Endothelial cell of umbilical vein (primary cell): ENCODE measurements at regions not wholly inside any gene's neighbourhood (a gene's known extent, or its start where the extent isn't known, plus 50 kb on each side); places are given as distances from the start of the nearest gene placed in this dataset.

Experiments
- BruUV-seq: library from RNA; stranded (reverse); fragments of 400-500 nt; replicated peaks from 2 replicates; lab custom pipeline; 2021; lab: Mats Ljungman, UMichigan
- CTCF ChIA-PET: fragments of 300-600, 350-600 bp; sonication (Branson Sonifier 250); formaldehyde crosslinking; loops from one replicate; lab custom pipeline; 2021; ENCODE audit warnings: antibody characterized with exemption, inconsistent platforms; lab: Charles Lee
- POLR2A ChIA-PET: fragments of 300-600, 350-600 bp; sonication (Branson Sonifier 250); formaldehyde crosslinking; loops from one replicate; lab custom pipeline; 2021; ENCODE audit warnings: antibody characterized with exemption, inconsistent platforms; lab: Charles Lee
- DNase-seq: peaks from one replicate; pipeline ENCODE4 v3.0.0-alpha.2; 2011; ENCODE audit warnings: low read depth, low spot score
- FAIRE-seq: peaks from 2 replicates; lab custom pipeline; 2011; peaks lifted over from hg19 to GRCh38; lab: Jason Lieb, UNC
- H2AFZ ChIP-seq: 2 replicates; pipeline ENCODE4 v1.6.0; 2012; ENCODE audit warnings: low read depth, low read length, control low read depth, inconsistent platforms
- H3K27ac ChIP-seq: 2 replicates; pipeline ENCODE4 v1.5.1; 2011; ENCODE audit warnings: low read depth, mild to moderate bottlenecking, control low read depth, low read length, moderate library complexity; ENCODE audit not compliant: insufficient read depth
- H3K27me3 ChIP-seq, 2 experiments: 2 replicates each; pipeline versions ENCODE4 v1.6.0 to v1.6.1; 2011; ENCODE audit warnings: low read length in 2 of 2, mixed read lengths in 1 of 2; ENCODE audit not compliant: control insufficient read depth in 2 of 2, insufficient read depth in 2 of 2
- H3K36me3 ChIP-seq, 2 experiments: 2 replicates in 1 of 2; 3 replicates in 1 of 2; pipeline ENCODE4 v1.5.1; 2011; ENCODE audit warnings: low read length in 2 of 2, mild to moderate bottlenecking in 1 of 2, moderate library complexity in 1 of 2; ENCODE audit not compliant: control insufficient read depth in 2 of 2, insufficient read depth in 2 of 2; ENCODE audit errors: extremely low read depth in 1 of 2
- H3K4me1 ChIP-seq: 3 replicates; pipeline ENCODE4 v1.5.1; 2011; ENCODE audit warnings: mild to moderate bottlenecking, low read length; ENCODE audit not compliant: control insufficient read depth, insufficient read depth; ENCODE audit errors: extremely low read depth
- H3K4me2 ChIP-seq: 2 replicates; pipeline ENCODE4 v1.6.1; 2011; ENCODE audit warnings: low read length, control low read depth, mixed read lengths; ENCODE audit not compliant: insufficient read depth
- H3K4me3 ChIP-seq, 3 experiments: fragments of 200-600 bp in 1 of 3; sonication (generic), shearing (Covaris generic) in 1 of 3; replicated peaks in 1 of 3; 2 replicates each; pipeline ENCODE4 v1.5.1; 2011 to 2016; ENCODE audit warnings: control low read depth in 3 of 3, low read length in 3 of 3, mild to moderate bottlenecking in 2 of 3, inconsistent platforms in 1 of 3, low read depth in 1 of 3, moderate library complexity in 1 of 3; ENCODE audit not compliant: insufficient read depth in 1 of 3
- H3K79me2 ChIP-seq: 2 replicates; pipeline ENCODE4 v1.6.0; 2012; ENCODE audit warnings: low read length, inconsistent platforms; ENCODE audit not compliant: control insufficient read depth, insufficient read depth
- H3K9ac ChIP-seq: replicated peaks from 2 replicates; pipeline ENCODE3; 2011; ENCODE audit warnings: low read length, control low read depth; ENCODE audit not compliant: insufficient read depth; ENCODE audit errors: extremely low read depth
- H3K9me1 ChIP-seq: replicated peaks from 3 replicates; pipeline ENCODE4 v1.6.0; 2011; ENCODE audit warnings: mild to moderate bottlenecking, low read length; ENCODE audit not compliant: control insufficient read depth, insufficient read depth; ENCODE audit errors: extremely low read depth
- H3K9me3 ChIP-seq: replicated peaks from 2 replicates; pipeline ENCODE4 v1.5.1; 2012; ENCODE audit warnings: low read length, inconsistent platforms; ENCODE audit not compliant: control insufficient read depth, insufficient read depth
- H4K20me1 ChIP-seq: replicated peaks from 2 replicates; pipeline ENCODE3; 2011; ENCODE audit warnings: mild to moderate bottlenecking, low read length; ENCODE audit not compliant: control insufficient read depth, insufficient read depth; ENCODE audit errors: extremely low read depth
- EZH2 ChIP-seq: IDR thresholded peaks from 2 replicates; pipeline ENCODE4 v1.6.1; 2012; ENCODE audit warnings: borderline replicate concordance, low read depth, mild to moderate bottlenecking, moderate library complexity, low read length, inconsistent platforms; ENCODE audit not compliant: severe bottlenecking
- FOS ChIP-seq: IDR thresholded peaks from 2 replicates; pipeline ENCODE4 v1.6.1; 2011; ENCODE audit warnings: mild to moderate bottlenecking, low read length, moderate library complexity, borderline replicate concordance; ENCODE audit not compliant: insufficient read depth
- GATA2 ChIP-seq: IDR thresholded peaks from 2 replicates; pipeline ENCODE4 v1.7.0; 2011; ENCODE audit warnings: low read depth, mild to moderate bottlenecking, moderate library complexity, mixed read lengths, low read length; ENCODE audit not compliant: insufficient read length, insufficient read depth
- JUN ChIP-seq: IDR thresholded peaks from 2 replicates; pipeline ENCODE4 v1.6.1; 2011; ENCODE audit warnings: borderline replicate concordance, low read depth; ENCODE audit not compliant: insufficient read length, insufficient read depth
- MAX ChIP-seq: IDR thresholded peaks from 2 replicates; pipeline ENCODE4 v1.6.1; 2011; ENCODE audit not compliant: insufficient read depth, insufficient read length
- MYC ChIP-seq: IDR thresholded peaks from one replicate; pipeline ENCODE4 v1.6.1; 2011; ENCODE audit warnings: mild to moderate bottlenecking, low read depth, low read length
- POLR2A ChIP-seq: IDR thresholded peaks from 2 replicates; pipeline ENCODE4 v1.6.1; 2012; ENCODE audit warnings: low read depth, mild to moderate bottlenecking, control low read depth, low read length
- POLR2AphosphoS5 ChIP-seq: IDR thresholded peaks from 2 replicates; pipeline ENCODE4 v1.6.1; 2012; ENCODE audit warnings: low read depth, mild to moderate bottlenecking, control low read depth, low read length, moderate library complexity; ENCODE audit not compliant: insufficient read depth
- dilution Hi-C: fragments of 300-500 bp; cut with MboI; formaldehyde crosslinking; loops from one replicate; pipeline ENCODE4 v1.15.0; 2019; ENCODE audit warnings: low sequenced_read_pairs; ENCODE audit not compliant: extremely low pct_ligation_motif_present
- intact Hi-C: fragments of 100-400 bp; cut with micrococcal nuclease; formaldehyde crosslinking; loops from one replicate; pipeline ENCODE4 v1.10.0; 2022
- TF ChIP-seq, protein P1 (sequence below), 2 donors: IDR thresholded peaks; 1 replicate in 1 of 2; 2 replicates in 1 of 2; pipeline ENCODE4 v1.5.1; 2011; ENCODE audit warnings: low read length in 2 of 2, mild to moderate bottlenecking in 2 of 2, moderate library complexity in 2 of 2, control low read depth in 1 of 2, inconsistent platforms in 1 of 2, low read depth in 1 of 2; ENCODE audit not compliant: insufficient read depth in 1 of 2; ENCODE audit errors: extremely low read depth in 1 of 2

GRCh38 chr2:221853297-221853696, 281.2 kb upstream of the EPHA4 start:
- Histone ChIP-seq H2AFZ (no peak overlapping the region), H3K9me3 (no peaks in the 10 kb centered on the region), H3K36me3 (no peaks in the 10 kb centered on the region), H3K27me3 (no peaks in the 10 kb centered on the region), H3K27ac (no peak overlapping the region), H3K9me1 (no peaks in the 10 kb centered on the region), H3K4me1 (no peaks in the 10 kb centered on the region), H3K4me3 (no peak overlapping the region), H3K9ac (no peak overlapping the region), H4K20me1 (no peaks in the 10 kb centered on the region), H3K4me2 (no peak overlapping the region), H3K79me2 (no peaks in the 10 kb centered on the region)
- TF ChIP-seq POLR2A = no peak
- no peak for TF ChIP-seq GATA2
- TF ChIP-seq POLR2AphosphoS5 = no peak
- TF ChIP-seq FOS = no peak
- TF ChIP-seq JUN = no peak
- TF ChIP-seq EZH2 = no peak
- TF ChIP-seq MAX = no peak
- no peak for TF ChIP-seq MYC
- TF ChIP-seq, protein P1, sequence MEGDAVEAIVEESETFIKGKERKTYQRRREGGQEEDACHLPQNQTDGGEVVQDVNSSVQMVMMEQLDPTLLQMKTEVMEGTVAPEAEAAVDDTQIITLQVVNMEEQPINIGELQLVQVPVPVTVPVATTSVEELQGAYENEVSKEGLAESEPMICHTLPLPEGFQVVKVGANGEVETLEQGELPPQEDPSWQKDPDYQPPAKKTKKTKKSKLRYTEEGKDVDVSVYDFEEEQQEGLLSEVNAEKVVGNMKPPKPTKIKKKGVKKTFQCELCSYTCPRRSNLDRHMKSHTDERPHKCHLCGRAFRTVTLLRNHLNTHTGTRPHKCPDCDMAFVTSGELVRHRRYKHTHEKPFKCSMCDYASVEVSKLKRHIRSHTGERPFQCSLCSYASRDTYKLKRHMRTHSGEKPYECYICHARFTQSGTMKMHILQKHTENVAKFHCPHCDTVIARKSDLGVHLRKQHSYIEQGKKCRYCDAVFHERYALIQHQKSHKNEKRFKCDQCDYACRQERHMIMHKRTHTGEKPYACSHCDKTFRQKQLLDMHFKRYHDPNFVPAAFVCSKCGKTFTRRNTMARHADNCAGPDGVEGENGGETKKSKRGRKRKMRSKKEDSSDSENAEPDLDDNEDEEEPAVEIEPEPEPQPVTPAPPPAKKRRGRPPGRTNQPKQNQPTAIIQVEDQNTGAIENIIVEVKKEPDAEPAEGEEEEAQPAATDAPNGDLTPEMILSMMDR (IDR thresholded peaks at IDR 0.05; ENCODE audit: extremely low read depth in 1 of 2, insufficient read depth in 1 of 2, low read depth in 1 of 2, low read length in 2 of 2) = no peak
- POLR2A ChIA-PET = no interaction called here
- intact Hi-C loops (no loop called here), dilution Hi-C loops (no loop called here)
- no peak for FAIRE-seq
- DNase-seq = no peak
- CTCF ChIA-PET = interaction anchor here (0.6 kb wide), 2 partner anchors 278 to 1025 kb away, joined by 3 to 4 read pairs; no protein-coding TSS in a partner anchor
- no TSS peak for BruUV-seq
